SH-SY5Y (cell line): ENCODE measurements at regions not wholly inside any gene's neighbourhood (a gene's known extent, or its start where the extent isn't known, plus 50 kb on each side); places are given as distances from the start of the nearest gene placed in this dataset.

ENCODE experiments used
- GATA2 ChIP-seq: IDR thresholded peaks from 2 replicates; pipeline ENCODE4 v1.6.1; 2011; ENCODE audit warnings: mild to moderate bottlenecking, low read depth, low read length
- GATA3 ChIP-seq: IDR thresholded peaks from 2 replicates; pipeline ENCODE4 v1.6.1; 2011; ENCODE audit warnings: low read depth, mild to moderate bottlenecking, low read length, moderate library complexity

- TF ChIP-seq GATA3, result no peak
- no peak for TF ChIP-seq GATA2
These were observed 501.5 kb upstream of the HS3ST5 start for GRCh38 chr6:114844359-114844758.
